Dermis blood vessel endothelial cell (primary cell): ENCODE measurements at regions not wholly inside any gene's neighbourhood (a gene's known extent, or its start where the extent isn't known, plus 50 kb on each side); places are given as distances from the start of the nearest gene placed in this dataset.

ENCODE experiments used
- DNase-seq: peaks from one replicate; pipeline ENCODE4 v3.0.0; 2010

DNA sequence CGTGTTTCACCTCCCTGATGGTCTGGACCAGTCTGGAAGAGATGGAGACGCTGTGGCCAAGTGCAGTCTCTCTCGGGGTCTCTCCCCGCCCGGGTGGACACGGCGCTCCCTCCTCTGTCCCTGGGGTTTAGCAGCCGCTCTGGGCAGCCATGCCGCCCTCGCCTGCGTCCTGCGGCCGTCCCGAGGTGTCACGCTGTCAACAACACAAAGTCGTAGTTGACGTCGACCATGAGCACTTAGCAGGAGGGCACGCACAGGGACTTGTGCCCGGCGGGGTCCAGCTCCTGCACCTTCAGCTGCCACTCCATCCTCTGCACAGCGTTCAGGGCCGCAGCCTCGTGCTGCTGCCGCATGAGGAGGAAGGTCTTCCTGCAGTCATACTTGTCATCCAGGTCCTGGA is 368.9 kb downstream of the CDH9 start:
- DNase-seq = no peak

DNA sequence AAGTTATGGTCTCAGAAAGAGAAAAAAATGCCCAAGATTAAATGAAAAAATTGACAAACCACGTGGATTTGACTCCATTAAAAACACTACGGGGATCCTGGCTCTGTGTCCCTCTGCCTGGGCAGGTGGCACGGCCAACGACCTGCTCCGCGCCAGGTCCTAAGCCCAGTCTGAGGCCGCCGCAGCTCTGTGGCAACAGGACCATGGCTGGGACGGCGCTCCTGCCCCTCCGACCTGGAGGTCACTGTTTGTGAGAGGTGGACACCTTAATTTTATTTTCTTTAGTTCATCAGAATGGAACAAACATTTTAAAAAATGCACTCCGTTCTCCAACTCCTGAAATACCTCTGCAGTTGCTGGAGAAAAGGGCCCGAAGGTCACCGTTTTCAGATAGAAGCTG is 369.4 kb downstream of the CDH9 start:
- DNase-seq = no peak

DNA sequence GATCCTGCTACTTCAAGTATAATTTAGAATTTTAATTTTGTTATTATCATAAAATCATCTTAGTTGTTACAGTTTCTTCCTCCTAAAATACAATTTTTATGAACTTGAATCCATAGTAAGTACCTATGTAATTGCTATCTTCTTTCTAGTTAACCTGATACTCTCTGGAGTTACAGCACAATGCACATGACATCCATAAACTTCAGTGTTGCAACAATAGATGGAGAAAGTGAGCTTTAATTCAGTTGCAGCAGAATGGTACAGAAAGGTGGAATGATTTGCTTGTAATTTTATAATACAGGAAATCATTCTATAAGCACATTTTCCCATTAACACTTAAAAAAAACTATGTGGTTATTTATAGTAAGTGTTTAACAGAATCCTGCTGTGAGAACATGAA is 372.0 kb downstream of the CDH9 start:
- no peak for DNase-seq

DNA sequence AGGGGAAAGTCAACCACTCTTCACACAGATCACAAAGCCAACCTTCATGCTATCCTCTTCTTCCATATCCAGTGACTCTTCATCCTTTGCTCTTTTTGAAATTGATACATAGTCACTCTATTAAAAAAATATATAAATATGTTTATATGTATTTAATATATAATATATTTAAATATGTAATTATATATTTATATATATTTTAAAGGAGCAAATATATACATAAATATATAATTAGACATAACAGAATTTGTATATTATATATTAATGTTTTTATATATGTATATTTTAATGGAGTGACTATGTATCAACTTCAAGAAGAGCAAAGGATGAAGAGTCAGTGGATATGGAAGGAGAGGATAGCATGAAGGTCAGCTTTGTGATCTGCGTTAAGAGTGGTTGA is 374.9 kb downstream of the CDH9 start:
- DNase-seq = no peak

DNA sequence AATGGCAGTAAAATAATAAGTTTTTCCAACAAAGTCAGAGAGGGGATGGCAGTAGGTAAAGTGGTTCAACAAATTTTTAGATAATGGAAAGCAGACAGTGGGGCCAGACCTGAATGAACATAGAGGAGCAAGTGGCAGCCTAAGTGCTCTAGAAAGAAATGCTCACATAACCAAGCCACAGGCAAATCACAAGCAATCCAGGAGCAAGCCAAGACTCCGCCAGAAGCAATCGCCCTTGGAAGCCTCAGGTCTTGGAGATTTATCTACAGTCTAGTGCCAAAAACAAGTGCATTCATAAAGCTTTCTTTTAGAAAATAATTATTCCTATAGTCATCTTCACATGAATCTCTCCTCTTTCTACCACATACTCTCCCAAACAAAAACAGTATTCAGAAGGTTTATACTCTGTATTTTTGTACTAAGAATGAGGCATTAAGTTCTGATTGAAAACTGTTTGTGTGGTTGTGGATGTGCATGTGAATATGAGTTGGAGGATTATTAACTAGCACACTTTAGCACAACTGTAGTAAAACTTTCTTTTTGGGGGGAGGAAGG is 375.5 kb downstream of the CDH9 start:
- no peak for DNase-seq

DNA sequence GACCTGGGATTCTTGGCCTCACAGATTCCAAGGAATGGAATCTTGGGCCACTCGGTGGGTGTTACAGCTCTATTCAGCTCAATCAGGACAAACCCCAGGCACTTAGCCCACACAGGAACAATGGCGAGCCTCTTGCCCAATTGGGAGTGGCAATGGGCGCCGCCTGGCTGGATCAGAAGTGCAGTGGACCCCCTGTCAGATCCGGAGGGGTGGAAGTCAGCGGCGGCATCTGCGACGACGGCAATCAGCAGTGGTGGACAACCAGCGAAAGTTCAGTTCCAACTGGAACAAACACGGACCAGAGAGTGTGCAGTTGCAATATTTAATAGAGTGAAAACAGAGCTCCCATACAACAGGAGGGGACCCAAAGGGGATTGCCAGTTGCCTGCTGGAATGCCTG is 378.3 kb downstream of the CDH9 start:
- no peak for DNase-seq

DNA sequence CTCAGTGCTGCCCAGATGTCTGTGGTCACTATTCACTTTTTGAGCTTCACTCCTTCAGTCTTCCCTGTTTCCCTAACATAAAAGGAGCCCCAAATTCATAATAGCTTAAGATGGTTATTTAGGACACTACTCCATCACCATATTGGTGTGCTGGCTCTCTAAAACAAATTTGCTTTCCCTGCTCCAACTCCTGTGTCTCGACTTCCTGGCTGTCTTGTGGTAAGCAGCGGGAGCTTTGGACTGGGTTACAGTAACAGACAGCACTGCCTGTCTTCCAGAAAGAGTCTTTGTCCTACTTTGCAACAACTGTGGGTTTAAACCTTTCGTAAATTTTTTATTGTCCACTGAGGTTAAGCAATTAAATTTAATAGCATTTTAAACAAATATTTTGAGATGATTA is 389.4 kb downstream of the CDH9 start:
- no peak for DNase-seq

DNA sequence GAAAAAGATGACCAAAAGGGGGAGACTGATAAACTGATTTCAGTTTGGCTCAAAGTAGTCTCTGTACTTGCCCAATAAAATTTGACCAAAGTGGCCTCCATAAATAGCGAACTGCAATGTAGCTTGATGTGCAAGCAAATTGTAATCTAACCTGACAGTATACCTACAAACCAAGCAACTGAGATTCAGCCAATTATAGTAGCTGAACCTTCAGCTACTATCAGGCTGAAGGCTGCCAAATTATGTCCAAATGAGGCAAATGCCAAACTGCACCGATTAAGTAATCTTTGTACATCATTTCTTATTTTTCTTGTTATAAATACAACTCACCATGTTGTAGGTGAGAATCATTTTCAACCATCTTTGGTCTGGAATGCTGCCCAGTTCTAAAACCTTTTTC is 390.6 kb downstream of the CDH9 start:
- DNase-seq = no peak

DNA sequence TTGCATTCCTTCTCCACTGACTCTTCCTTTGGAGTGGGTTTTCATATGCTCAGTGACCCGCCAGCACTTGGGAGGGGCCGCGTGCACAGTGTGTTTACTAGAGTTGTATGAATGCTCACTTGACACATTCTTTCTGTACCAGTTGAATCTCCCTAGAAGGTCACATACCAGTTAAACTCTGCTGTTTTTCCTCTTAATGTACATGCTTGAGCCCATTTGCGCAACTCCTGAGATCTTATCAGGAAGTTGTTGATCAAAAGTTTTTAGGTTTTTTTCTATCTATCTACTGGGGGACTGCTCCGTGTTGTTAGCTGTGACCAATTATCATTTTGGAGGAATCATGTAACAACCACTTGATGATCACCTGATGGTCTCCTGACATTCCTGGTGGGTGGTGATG is 392.7 kb downstream of the CDH9 start:
- no peak for DNase-seq

DNA sequence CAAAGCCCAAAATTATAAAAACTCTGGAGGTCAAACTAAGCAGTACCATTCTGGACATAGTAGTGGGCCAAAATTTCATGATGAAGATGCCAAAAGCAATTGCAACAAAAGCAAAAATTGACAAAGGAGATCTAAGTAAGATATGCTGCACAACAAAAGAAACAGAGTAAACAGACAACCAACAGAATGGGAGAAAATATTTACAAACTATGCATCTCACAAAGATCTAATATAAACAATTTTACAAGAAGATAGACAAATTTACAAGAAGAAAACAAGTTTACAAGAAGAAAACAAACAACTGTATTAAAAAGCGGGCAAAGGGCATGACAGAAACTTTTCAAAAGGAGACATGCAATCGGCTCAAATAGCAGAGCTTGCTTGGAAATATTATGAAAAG is 396.9 kb downstream of the CDH9 start:
- DNase-seq = no peak

DNA sequence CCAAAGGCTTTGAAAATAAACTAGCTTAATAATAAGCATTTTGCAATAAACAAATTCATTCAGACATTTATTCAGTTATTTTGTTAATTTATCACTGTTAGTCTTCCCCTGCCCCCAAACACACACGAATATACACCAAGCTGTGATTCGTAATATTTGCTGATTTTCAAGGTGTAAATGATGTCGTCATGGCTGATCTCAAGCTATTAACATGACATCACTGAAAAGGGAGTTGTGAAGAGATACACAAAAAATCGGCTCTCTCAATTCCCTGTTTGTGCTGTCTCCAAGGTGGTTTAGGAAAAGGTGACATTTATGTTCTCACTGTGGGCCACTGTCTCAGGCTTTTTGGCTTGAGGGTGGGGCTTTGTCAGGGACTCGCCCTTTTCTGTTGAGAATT is 413.3 kb downstream of the CDH9 start:
- no peak for DNase-seq

DNA sequence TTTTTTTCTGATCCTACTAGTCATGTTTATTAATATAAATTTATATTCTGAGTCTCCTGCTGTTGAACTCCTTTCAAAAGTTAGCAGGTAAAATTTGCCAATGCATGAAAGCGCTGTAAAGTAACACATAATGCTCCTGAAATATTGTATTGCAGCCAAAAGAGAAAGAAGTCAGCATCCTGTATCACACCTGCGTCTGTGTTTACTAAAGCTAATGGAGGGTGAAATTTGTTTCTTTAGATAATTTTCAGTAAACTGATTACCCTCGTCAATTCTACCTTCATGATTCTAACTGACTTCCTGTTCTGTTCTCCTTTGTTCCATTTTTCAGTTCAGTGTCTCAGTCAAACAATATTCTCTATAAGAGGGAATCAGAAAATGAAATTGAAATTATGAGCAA is 415.4 kb downstream of the CDH9 start:
- DNase-seq = no peak

DNA sequence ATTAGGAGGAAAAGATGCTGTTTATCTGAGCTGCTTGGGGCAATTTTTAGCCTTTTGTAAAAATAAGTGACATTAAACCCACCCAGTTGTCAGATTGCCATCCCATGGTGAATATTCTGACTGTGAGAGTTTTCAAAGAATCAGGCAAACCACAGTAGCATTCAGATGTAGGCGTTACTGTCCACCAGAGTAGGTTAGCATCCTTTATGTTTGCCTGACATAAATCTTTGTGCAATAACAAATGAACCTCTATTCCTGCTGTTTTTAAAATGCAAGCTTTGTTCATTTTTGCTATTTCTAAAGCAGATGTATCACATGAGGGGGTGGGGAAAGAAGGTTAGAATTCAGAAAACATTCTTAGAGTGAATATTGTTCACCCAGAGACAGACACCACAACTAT is 427.8 kb downstream of the CDH9 start:
- DNase-seq = no peak

DNA sequence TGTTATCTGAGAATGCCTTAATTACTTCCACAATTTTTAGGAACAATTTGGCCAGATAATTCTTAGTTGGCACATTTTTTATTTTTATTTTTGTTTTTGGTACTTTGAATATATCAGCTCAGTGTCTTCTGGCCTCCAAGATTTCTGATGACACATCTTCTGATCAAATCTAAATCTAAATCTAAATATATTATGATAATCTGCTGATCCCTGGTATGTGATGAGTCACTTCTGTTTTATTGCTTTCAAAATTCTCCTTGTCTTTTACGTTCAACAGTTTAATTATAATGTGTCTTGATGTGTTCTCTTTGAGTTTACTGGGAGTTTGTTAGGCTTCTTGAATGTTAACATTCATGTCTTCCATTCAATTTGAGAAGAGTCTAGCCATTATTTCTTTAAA is 436.8 kb downstream of the CDH9 start:
- DNase-seq = no peak

DNA sequence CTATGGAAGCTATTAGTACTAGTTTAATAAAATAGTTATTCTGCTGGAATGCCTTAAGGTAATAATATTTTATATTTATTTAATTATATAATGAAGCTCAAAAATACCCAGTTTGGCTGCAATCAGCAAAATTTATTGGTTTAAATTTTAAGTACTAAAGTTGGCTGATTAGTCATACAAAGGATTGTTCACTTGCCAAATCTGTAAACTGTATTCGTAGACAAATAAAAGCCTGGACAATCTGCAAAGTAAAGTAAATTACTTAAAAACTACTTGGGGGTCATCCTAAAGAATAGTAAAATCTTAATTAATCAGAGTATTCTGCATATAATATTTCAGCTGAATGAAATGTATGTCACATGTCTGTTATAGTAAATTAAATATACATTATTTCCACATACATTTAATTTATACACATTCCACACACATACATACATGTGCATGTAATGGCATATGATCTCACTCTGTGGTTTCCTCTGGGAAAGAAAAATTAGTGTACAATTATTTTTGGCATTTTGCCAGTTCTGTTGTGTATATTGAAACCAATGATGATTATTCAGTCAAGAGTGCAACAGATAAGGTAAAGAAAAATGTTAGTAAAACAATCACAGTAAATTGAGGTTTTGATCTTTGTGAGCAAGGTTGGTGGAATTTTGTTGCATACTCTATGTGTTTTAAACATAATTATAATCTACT is 455.9 kb downstream of the CDH9 start:
- no peak for DNase-seq

DNA sequence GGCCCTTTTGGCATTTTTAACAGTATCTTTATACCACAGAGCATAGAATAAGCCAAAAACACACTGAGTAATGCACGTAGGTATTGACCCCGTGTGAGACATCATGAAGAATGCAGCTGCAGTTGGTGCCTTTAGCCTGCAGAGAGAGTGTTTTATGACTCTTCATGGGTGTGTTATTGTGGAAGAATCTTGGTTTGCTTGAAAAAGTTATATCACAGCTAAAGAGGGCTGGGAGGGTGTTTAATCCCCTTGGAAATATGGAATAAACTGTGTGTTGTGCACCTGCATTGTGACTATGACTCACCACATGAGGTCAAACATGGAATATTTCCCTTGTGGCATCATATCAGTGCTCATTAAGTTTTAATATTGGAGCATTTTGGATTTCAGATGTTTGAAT is 458.7 kb downstream of the CDH9 start:
- no peak for DNase-seq

DNA sequence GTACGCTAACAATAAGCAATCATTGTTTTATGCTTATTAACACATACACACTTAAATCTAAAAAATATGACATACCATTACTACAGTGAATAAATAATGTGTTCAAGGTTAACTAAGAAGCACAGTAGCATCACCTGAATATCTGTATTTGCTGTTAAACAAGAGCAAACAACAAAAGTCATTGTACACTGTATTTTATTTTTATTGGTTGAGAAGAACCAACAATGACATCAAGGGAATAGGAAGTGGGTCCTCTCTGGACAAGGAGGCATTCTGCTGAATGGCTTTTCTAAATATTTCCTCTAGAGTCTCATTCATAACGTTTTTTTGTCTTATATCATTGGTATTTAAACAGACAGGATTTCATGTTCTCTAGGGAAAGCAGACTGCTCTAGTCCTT is 460.4 kb downstream of the CDH9 start:
- no peak for DNase-seq

DNA sequence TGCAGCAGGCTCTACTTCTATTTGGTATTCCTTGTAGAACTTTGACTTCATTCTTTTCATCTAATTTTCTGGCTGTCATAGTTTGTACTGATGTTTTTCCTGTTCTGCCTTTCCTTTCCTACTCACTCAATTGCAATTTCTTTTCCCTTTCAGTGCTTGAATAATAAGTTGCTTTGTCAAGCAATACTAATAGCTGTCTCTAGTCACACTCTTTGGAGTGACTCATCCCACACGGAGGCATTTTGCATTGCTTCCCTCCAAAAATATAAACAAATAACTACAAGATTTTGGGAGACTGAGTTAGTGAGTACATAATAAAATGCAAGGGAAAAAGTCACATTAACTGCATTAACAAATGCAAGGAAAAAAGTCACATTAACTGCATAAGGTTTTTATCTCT is 465.9 kb downstream of the CDH9 start:
- DNase-seq = no peak

DNA sequence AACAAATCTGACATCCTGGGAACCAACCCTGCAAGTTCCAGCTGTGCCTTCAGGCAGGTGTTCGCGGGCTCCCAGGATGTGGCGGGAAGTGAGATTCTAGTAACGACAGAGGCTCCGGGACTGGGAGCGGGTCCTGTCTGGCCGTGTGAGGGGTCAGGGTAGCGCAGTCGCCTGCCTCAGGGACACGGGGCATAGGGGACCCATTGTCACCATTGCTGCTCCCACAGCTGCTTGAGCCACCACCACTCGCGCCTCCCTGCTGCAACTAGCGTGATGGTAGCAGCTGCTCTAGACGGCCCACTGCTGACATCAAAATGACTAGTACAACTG is 468.5 kb downstream of the CDH9 start:
- DNase-seq = no peak

DNA sequence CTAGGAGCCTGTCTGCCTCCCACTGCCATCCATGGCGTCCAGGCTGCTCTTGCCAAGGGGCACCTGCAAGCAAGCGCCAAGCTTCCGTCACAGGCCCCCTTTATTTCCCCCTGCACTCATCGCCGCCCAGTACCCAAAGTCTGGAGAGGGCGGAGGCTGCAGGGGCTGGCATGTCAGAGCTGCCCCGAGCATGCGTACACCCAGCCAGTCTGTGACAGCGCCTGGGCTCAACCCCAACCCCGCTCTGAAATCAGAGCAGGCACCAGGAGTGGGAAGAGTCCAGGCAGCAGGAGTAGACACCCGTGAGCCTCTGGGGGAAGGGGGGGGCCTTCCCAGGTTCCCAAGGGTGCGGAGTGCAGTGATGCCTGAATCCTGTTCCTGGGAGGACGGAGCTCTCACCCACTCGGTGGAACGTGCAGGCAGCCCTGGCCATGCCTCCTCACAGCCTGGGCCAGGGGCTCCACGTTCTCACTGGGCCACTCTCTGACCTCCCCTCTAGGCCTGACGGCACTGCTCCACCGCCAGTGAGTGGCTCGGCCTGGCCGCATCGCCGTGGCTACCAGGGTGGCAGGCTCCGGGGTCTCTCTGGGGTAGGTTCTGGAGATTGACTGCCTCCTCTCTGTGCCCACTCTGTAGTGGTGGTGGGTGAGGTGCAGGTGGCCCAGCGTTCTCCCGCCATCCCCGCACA is 469.0 kb downstream of the CDH9 start:
- DNase-seq = no peak

DNA sequence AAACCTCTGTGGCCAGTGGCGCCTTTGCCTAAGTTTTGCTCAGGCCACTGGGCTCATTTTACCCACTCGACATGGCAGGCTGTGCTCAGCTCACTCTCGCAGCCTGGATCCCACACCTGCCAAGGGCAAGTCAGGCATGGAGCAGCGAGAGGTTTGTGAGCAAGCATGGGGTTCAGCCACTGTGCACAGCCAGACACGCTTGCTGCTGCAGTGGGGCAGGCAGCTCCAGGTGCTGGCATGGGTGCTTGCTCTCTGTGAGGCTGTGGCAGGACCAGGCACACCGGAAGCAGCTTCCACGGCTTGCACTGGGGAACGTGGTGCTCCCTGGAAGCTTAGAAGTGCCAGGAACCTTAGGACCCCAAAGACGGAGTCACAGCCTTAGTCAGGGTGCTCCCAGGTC is 470.1 kb downstream of the CDH9 start:
- no peak for DNase-seq

DNA sequence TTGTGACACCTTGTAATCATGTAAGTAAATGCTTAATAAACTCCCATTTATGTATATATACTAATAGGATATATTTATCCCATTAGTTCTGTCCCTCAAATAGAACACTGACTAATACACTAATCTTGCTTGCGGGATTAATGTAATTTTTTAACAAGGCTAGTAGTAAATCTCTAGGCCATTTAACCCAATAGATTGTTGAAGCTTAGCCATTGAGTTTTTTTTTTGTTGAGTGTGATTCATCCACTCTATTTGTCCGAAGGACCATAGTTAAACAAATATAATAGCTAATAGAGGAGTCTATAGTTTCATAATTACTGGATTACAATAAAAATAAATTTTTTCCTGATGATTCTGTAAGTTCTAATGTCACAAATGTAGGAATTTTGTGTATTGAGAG is 474.4 kb downstream of the CDH9 start:
- DNase-seq = no peak

DNA sequence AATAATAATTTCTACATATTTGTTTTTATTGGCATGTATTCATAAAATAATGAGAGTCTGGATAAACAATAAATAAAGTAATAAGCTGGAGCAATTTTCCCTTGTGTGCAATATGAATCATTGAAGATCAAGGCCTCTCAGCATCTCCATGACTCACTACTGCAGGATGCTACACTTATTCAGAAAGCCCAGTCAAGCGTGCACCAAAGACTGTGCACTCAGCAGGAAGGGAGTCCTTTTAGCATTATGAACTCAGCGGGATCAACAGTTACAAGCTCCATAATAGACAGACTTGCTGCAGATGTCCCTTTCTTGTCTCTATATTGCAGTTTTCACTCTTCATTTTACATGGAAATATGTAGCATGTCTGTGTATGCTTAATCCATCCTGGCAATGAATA is 485.3 kb downstream of the CDH9 start:
- no peak for DNase-seq

DNA sequence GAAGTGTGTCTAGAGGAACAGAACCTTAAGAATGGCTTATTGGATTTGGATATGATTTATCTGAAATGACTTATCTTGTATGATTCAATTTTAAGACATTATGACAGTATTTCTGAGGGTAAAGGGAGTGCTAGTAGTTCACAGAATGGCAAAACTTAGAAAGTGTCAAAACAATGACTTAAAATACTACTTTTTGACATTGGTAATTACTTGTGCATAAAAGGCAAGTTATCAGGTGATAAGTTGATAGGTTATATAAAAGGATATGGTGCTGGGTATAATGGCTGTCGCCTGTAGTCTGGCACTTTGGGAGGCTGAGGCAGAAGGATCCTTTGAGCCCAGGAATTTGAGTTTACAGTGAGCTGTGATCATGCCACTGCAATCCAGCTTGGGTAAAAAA is 494.4 kb downstream of the CDH9 start:
- DNase-seq = no peak

DNA sequence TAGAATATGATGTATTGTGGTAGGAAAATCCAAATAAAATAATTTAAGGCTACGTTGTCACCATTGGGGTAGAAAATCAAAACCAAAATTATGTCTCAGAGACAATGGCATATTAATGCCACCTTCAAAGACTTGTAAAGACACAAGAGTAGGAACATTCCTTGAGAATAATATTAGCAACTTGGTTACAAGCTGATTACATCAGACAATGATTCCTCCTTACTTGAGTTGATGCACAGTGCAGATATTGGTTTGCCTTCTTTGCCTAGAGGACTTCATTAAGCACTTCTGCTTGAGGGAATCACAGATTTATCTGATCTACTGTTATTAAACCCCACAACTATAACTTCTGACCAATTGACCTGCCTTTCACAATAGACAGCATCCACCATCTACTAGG is 500.2 kb downstream of the CDH9 start:
- DNase-seq = no peak
